H1 (cell line): ENCODE measurements at regions not wholly inside any gene's neighbourhood (a gene's known extent, or its start where the extent isn't known, plus 50 kb on each side); places are given as distances from the start of the nearest gene placed in this dataset.

Experiments
- CTCF ChIA-PET: fragments of 300-600 bp; sonication (Branson Sonifier 250); formaldehyde crosslinking; loops from one replicate; lab custom pipeline; 2021; ENCODE audit not compliant: partially characterized antibody; lab: Charles Lee
- POLR2A ChIA-PET: fragments of 300-600 bp; sonication (Branson Sonifier 250); formaldehyde crosslinking; loops from one replicate; lab custom pipeline; 2021; ENCODE audit warnings: inconsistent platforms; ENCODE audit not compliant: partially characterized antibody; lab: Charles Lee
- DNase-seq, 2 experiments: peaks; one replicate each; pipeline versions ENCODE4 v3.0.0 to v3.0.0-alpha.2; 2010 to 2022; ENCODE audit warnings: low spot score in 2 of 2, low read depth in 1 of 2, mixed read lengths in 1 of 2
- FAIRE-seq: peaks from 2 replicates; lab custom pipeline; 2011; peaks lifted over from hg19 to GRCh38; lab: Jason Lieb, UNC
- H2AFZ ChIP-seq: 2 replicates; pipeline ENCODE4 v1.8.1; 2012; ENCODE audit warnings: low read length, inconsistent platforms
- H2AK5ac ChIP-seq: 2 replicates; pipeline ENCODE4 v1.6.1; 2013; ENCODE audit warnings: low read depth, low read length
- H2BK120ac ChIP-seq: replicated peaks from 2 replicates; pipeline ENCODE3; 2013; ENCODE audit warnings: low read depth, low read length, inconsistent platforms
- H2BK12ac ChIP-seq: 2 replicates; pipeline ENCODE4 v1.6.1; 2013; ENCODE audit warnings: low read depth, low read length
- H2BK15ac ChIP-seq: 2 replicates; pipeline ENCODE4 v1.6.1; 2013; ENCODE audit warnings: low read length
- H2BK20ac ChIP-seq: 2 replicates; pipeline ENCODE4 v1.6.1; 2013; ENCODE audit warnings: low read length
- H2BK5ac ChIP-seq: 2 replicates; pipeline ENCODE4 v1.6.1; 2013; ENCODE audit warnings: low read depth, low read length
- H3K14ac ChIP-seq: 2 replicates; pipeline ENCODE4 v1.6.1; 2013; ENCODE audit warnings: inconsistent platforms; ENCODE audit not compliant: insufficient read length
- H3K18ac ChIP-seq: 2 replicates; pipeline ENCODE4 v1.6.1; 2013; ENCODE audit warnings: low read length; ENCODE audit errors: extremely low read depth
- H3K23ac ChIP-seq: 2 replicates; pipeline ENCODE4 v1.6.1; 2013; ENCODE audit warnings: inconsistent platforms; ENCODE audit not compliant: insufficient read length
- H3K23me2 ChIP-seq: 2 replicates; pipeline ENCODE4 v1.6.1; 2013; ENCODE audit warnings: low read depth, low read length
- H3K27ac ChIP-seq: 2 replicates; pipeline ENCODE4 v1.6.1; 2011; ENCODE audit warnings: low read depth, low read length, inconsistent platforms
- H3K27me3 ChIP-seq, 4 experiments: replicated peaks in 1 of 4; 1 replicate in 1 of 4; 2 replicates in 3 of 4; pipeline versions ENCODE4 v1.6.1 to v1.8.1; 2011 to 2013; ENCODE audit warnings: low read length in 3 of 4, mild to moderate bottlenecking in 3 of 4, inconsistent platforms in 2 of 4, mixed read lengths in 2 of 4, moderate library complexity in 1 of 4; ENCODE audit not compliant: control insufficient read depth in 3 of 4, insufficient read depth in 3 of 4; ENCODE audit errors: extremely low read depth in 1 of 4
- H3K36me3 ChIP-seq, 4 experiments: 2 replicates each; pipeline versions ENCODE4 v1.6.1 to v1.8.1; 2011 to 2013; ENCODE audit warnings: mild to moderate bottlenecking in 4 of 4, low read length in 3 of 4, moderate library complexity in 2 of 4, control low read depth in 1 of 4, inconsistent platforms in 1 of 4; ENCODE audit not compliant: insufficient read depth in 4 of 4, control insufficient read depth in 2 of 4
- H3K4ac ChIP-seq: replicated peaks from 2 replicates; pipeline ENCODE3; 2013; ENCODE audit warnings: low read length, low read depth, mixed read lengths, inconsistent platforms; ENCODE audit not compliant: insufficient read length
- H3K4me1 ChIP-seq, 4 experiments: replicated peaks in 1 of 4; 1 replicate in 1 of 4; 2 replicates in 3 of 4; pipeline versions ENCODE4 v1.6.1 to v1.8.1; 2011 to 2013; ENCODE audit warnings: low read length in 3 of 4, inconsistent platforms in 2 of 4, mixed read lengths in 1 of 4; ENCODE audit not compliant: insufficient read depth in 4 of 4, control insufficient read depth in 3 of 4
- H3K4me2 ChIP-seq, 2 experiments: 2 replicates each; pipeline versions ENCODE4 v1.6.1 to v1.8.1; 2011 to 2013; ENCODE audit warnings: low read depth in 2 of 2, low read length in 2 of 2, control low read depth in 1 of 2, inconsistent platforms in 1 of 2, mild to moderate bottlenecking in 1 of 2; ENCODE audit not compliant: insufficient read depth in 1 of 2
- H3K4me3 ChIP-seq, 4 experiments: fragments of 200-600, 300-600 bp in 1 of 4; sonication (generic), shearing (Covaris generic), sonication (Bioruptor Twin) in 1 of 4; 2 replicates each; pipeline versions ENCODE4 v1.5.1 to v1.8.1; 2011 to 2016; ENCODE audit warnings: low read length in 4 of 4, low read depth in 3 of 4, control low read depth in 2 of 4, inconsistent platforms in 2 of 4, mild to moderate bottlenecking in 2 of 4, mixed read lengths in 1 of 4, moderate library complexity in 1 of 4; ENCODE audit not compliant: insufficient read depth in 2 of 4; ENCODE audit errors: extremely low read depth in 1 of 4
- H3K56ac ChIP-seq: replicated peaks from 2 replicates; pipeline ENCODE3; 2013; ENCODE audit warnings: low read depth, mild to moderate bottlenecking, mixed read lengths, low read length, inconsistent platforms; ENCODE audit not compliant: insufficient read length
- H3K79me1 ChIP-seq: 2 replicates; pipeline ENCODE4 v1.6.1; 2013; ENCODE audit warnings: low read depth, low read length, control low read depth
- H3K79me2 ChIP-seq, 2 experiments: 2 replicates each; pipeline versions ENCODE4 v1.6.1 to v1.8.1; 2012 to 2013; ENCODE audit warnings: low read length in 2 of 2, mild to moderate bottlenecking in 2 of 2, inconsistent platforms in 1 of 2; ENCODE audit not compliant: insufficient read depth in 2 of 2, control insufficient read depth in 1 of 2
- H3K9ac ChIP-seq, 4 experiments: replicated peaks in 1 of 4; 1 replicate in 1 of 4; 2 replicates in 3 of 4; pipeline versions ENCODE4 v1.6.1 to v1.8.1; 2011 to 2013; ENCODE audit warnings: low read depth in 3 of 4, low read length in 3 of 4, control low read depth in 2 of 4, mild to moderate bottlenecking in 2 of 4, moderate library complexity in 2 of 4, inconsistent platforms in 1 of 4; ENCODE audit errors: extremely low read depth in 1 of 4
- H3K9me3 ChIP-seq, 2 experiments: 2 replicates each; pipeline versions ENCODE4 v1.6.1 to v1.8.1; 2012 to 2013; ENCODE audit warnings: mild to moderate bottlenecking in 2 of 2, moderate library complexity in 2 of 2, control low read depth in 1 of 2, inconsistent platforms in 1 of 2, low read depth in 1 of 2, low read length in 1 of 2, mixed read lengths in 1 of 2; ENCODE audit not compliant: insufficient read depth in 2 of 2
- H4K20me1 ChIP-seq, 2 experiments: replicated peaks in 1 of 2; 2 replicates each; pipeline versions ENCODE3 to v1.8.1; 2011 to 2013; ENCODE audit warnings: inconsistent platforms in 2 of 2, low read length in 2 of 2, mild to moderate bottlenecking in 1 of 2; ENCODE audit not compliant: insufficient read depth in 2 of 2, control insufficient read depth in 1 of 2
- H4K5ac ChIP-seq: 2 replicates; pipeline ENCODE4 v1.6.1; 2013; ENCODE audit warnings: low read length, low read depth, mixed read lengths, inconsistent platforms; ENCODE audit not compliant: insufficient read length
- H4K8ac ChIP-seq: 2 replicates; pipeline ENCODE4 v1.8.0; 2013; ENCODE audit warnings: mild to moderate bottlenecking, moderate library complexity, low read length, inconsistent platforms; ENCODE audit not compliant: insufficient read depth; ENCODE audit errors: extremely low read depth
- H4K91ac ChIP-seq: replicated peaks from 2 replicates; pipeline ENCODE3; 2013; ENCODE audit warnings: low read length, mixed read lengths, inconsistent platforms; ENCODE audit not compliant: insufficient read length
- BCL11A ChIP-seq, 2 experiments: IDR thresholded peaks; one replicate each; pipeline ENCODE4 v1.6.1; 2011; ENCODE audit warnings: low read depth in 2 of 2, low read length in 2 of 2, mild to moderate bottlenecking in 2 of 2
- CBX8 ChIP-seq: fragments of 300-800, 300-1000 bp; sonication (generic); IDR thresholded peaks from 2 replicates; pipeline ENCODE4 v1.7.1; 2016; ENCODE audit warnings: low read depth, low read length, borderline replicate concordance
- E2F6 ChIP-seq: IDR thresholded peaks from 2 replicates; pipeline ENCODE4 v1.6.1; 2012; ENCODE audit warnings: inconsistent platforms
- FOSL1 ChIP-seq: IDR thresholded peaks from 2 replicates; pipeline ENCODE4 v1.6.1; 2011; ENCODE audit warnings: mild to moderate bottlenecking, low read depth, low read length, moderate library complexity; ENCODE audit not compliant: insufficient read depth
- GTF2F1 ChIP-seq: IDR thresholded peaks from 2 replicates; pipeline ENCODE4 v1.6.1; 2012; ENCODE audit warnings: low read depth, low read length, improper control_type of control experiment, borderline replicate concordance
- MAFK ChIP-seq: IDR thresholded peaks from 2 replicates; pipeline ENCODE4 v1.6.1; 2012; ENCODE audit warnings: low read depth, mild to moderate bottlenecking, improper control_type of control experiment, low read length
- RAD21 ChIP-seq, 2 experiments: IDR thresholded peaks in 1 of 2; conservative IDR thresholded peaks in 1 of 2; 2 replicates each; pipeline ENCODE4 v1.6.1; 2011; ENCODE audit warnings: low read depth in 2 of 2, low read length in 2 of 2, improper control_type of control experiment in 1 of 2, inconsistent platforms in 1 of 2, mild to moderate bottlenecking in 1 of 2, moderate library complexity in 1 of 2
- RNF2 ChIP-seq: fragments of 200-900, 300-1000 bp; sonication (generic); IDR thresholded peaks from 2 replicates; pipeline ENCODE4 v1.7.1; 2016; ENCODE audit warnings: borderline replicate concordance, low read depth, mild to moderate bottlenecking, antibody characterized with exemption, low read length; ENCODE audit not compliant: poor library complexity, severe bottlenecking; ENCODE audit errors: missing control alignments
- SP2 ChIP-seq: IDR thresholded peaks from 2 replicates; pipeline ENCODE4 v1.6.1; 2012; ENCODE audit warnings: mild to moderate bottlenecking, low read length, inconsistent platforms
- SRF ChIP-seq: IDR thresholded peaks from 2 replicates; pipeline ENCODE4 v1.6.1; 2011; ENCODE audit warnings: mild to moderate bottlenecking, low read depth, low read length, moderate library complexity
- SUZ12 ChIP-seq: fragments of 200-600 bp; sonication (generic); IDR thresholded peaks from 2 replicates; pipeline ENCODE4 v1.6.1; 2012; ENCODE audit warnings: mild to moderate bottlenecking, inconsistent platforms, low read length, moderate library complexity, mixed read lengths
- TBP ChIP-seq: IDR thresholded peaks from 2 replicates; pipeline ENCODE4 v1.6.1; 2011; ENCODE audit warnings: low read depth, low read length, improper control_type of control experiment
- TEAD4 ChIP-seq: IDR thresholded peaks from 2 replicates; pipeline ENCODE4 v1.6.1; 2012; ENCODE audit warnings: low read depth, low read length, inconsistent platforms, mixed read lengths
- WGBS, 2 experiments: shearing (Covaris generic) in 1 of 2; methylation state at CpG; one replicate each; pipeline versions ENCODE4 v1.1.6 to v1.1.7; 2013 to 2015; ENCODE audit warnings: low lambda C conversion rate in 2 of 2, mixed read lengths in 2 of 2, inconsistent platforms in 1 of 2, low coverage in 1 of 2, missing lambda C conversion rate in 1 of 2; ENCODE audit not compliant: insufficient replicate concordance in 2 of 2, insufficient coverage in 1 of 2, insufficient read length in 1 of 2; ENCODE audit errors: extremely low coverage in 1 of 2, missing lambda C conversion rate in 1 of 2; 5-methylcytosine and 5-hydroxymethylcytosine counted together
- TF ChIP-seq, protein P1 (sequence below): IDR thresholded peaks from 2 replicates; pipeline ENCODE4 v1.6.1; 2012; ENCODE audit warnings: inconsistent platforms

DNA sequence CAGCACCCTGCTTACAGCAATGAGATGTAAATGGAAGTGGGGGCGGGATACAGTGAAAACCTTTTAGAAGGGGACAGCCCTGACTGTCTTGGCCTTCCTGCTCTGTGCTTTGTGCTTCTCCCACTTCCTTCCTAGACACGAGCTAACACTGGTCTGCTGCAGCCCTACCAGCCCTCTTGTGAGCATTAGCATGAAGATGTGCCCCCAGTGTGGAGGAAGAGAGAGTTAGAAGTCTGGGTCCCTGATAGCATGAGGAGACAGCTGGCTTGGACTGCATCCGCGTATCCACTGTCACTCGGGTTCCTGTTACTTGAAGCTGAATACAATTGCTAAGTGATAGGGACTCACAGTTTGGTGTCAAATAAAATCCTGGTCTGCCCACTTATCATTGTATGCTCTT, 248.1 kb upstream of the SOX5 start:
- Histone ChIP-seq H3K23me2 (no peaks in the 10 kb centered on the region), H3K9ac (no peak overlapping the region; a peak in 1 of 7 replicates), H3K27me3 (no peaks in the 10 kb centered on the region), H2AK5ac (no peak overlapping the region), H2BK5ac (no peak overlapping the region), H3K79me2 (no peaks in the 10 kb centered on the region), H4K91ac (no peak overlapping the region), H3K23ac (no peak overlapping the region), H3K27ac (no peak overlapping the region), H2BK20ac (no peak overlapping the region), H3K14ac (no peak overlapping the region), H3K4me1 (peaks cover 0 to 4% (median 3%) of the 10 kb centered on the region in 4 experiments; a peak in 5 of 7 replicates), H2BK12ac (no peak overlapping the region), H3K79me1 (no peaks in the 10 kb centered on the region), H3K36me3 (no peaks in the 10 kb centered on the region), H3K4me2 (peak overlapping the region; percentile 57), H3K18ac (no peak overlapping the region), H4K8ac (no peak overlapping the region), H2BK120ac (no peak overlapping the region), H2AFZ (peak overlapping the region; percentile 99; the same call in 1 of the 2 replicates), H2BK15ac (no peak overlapping the region), H4K20me1 (no peaks in the 10 kb centered on the region), H4K5ac (no peak overlapping the region), H3K4me3 (no peak overlapping the region), H3K56ac (no peak overlapping the region), H3K9me3 (no peaks in the 10 kb centered on the region), H3K4ac (no peak overlapping the region)
- DNase-seq (no peak), FAIRE-seq (no peak)
- ChIA-PET POLR2A (no interaction called here), CTCF (no interaction called here)
- WGBS, 2 experiments = 63% methylated on average over 5 of the region's 5 CpGs; no CpG with 5 or more reads in 1 of the 2 experiments
- TF ChIP-seq SRF = no peak
- TF ChIP-seq, protein P1, sequence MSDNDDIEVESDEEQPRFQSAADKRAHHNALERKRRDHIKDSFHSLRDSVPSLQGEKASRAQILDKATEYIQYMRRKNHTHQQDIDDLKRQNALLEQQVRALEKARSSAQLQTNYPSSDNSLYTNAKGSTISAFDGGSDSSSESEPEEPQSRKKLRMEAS = no peak
- no peak for TF ChIP-seq FOSL1
- TF ChIP-seq RNF2 = no peak
- TF ChIP-seq GTF2F1 = no peak
- no peak for TF ChIP-seq SUZ12
- TF ChIP-seq RAD21 (IDR thresholded peaks at IDR 0.05 in 1 of 2, conservative IDR thresholded peaks at IDR 0.05 in 1 of 2; ENCODE audit: low read depth in 2 of 2, low read length in 2 of 2) = no peak
- no peak for TF ChIP-seq MAFK
- TF ChIP-seq TBP = no peak
- TF ChIP-seq SP2 = no peak
- TF ChIP-seq CBX8 = no peak
- no peak for TF ChIP-seq TEAD4
- TF ChIP-seq BCL11A (IDR thresholded peaks at IDR 0.05; ENCODE audit: low read depth in 2 of 2, low read length in 2 of 2) = no peak
- no peak for TF ChIP-seq E2F6
